ENCODE measurements at regions not wholly inside any gene's neighbourhood (a gene's known extent, or its start where the extent isn't known, plus 50 kb on each side); places are given as distances from the start of the nearest gene placed in this dataset.

- POLR2A ChIA-PET, result no interaction called here
- Mint-ChIP-seq H3K27me3 (ENCODE audit: insufficient read depth, unreplicated experiment) (no peaks in the 10 kb centered on the region), H3K4me1 (ENCODE audit: low read depth, unreplicated experiment) (peaks cover 16% of the 10 kb centered on the region), H3K9me3 (ENCODE audit: unreplicated experiment) (no peaks in the 10 kb centered on the region), H3K27ac (ENCODE audit: unreplicated experiment) (peak overlapping the region; percentile 20), H3K36me3 (ENCODE audit: insufficient read depth, unreplicated experiment) (no peaks in the 10 kb centered on the region), H3K4me3 (ENCODE audit: unreplicated experiment) (no peak overlapping the region)
- no peak for DNase-seq
- CTCF ChIA-PET, result no interaction called here
- intact Hi-C loops (cut with micrococcal nuclease; ENCODE audit: unreplicated experiment), result no loop called here
- no TSS peak for BruUV-seq (replicated peaks)
- Histone ChIP-seq H3K27me3 (replicated peaks; ENCODE audit: control insufficient read depth, insufficient read depth, low read length) (no peaks in the 10 kb centered on the region), H3K9me3 (no peaks in the 10 kb centered on the region), H3K36me3 (ENCODE audit: control insufficient read depth, insufficient read depth, low read length) (no peaks in the 10 kb centered on the region), H3K4me1 (peaks cover 8% of the 10 kb centered on the region; the same call in 1 of the 2 replicates), H3K4me3 (ENCODE audit: low read depth, low read length) (no peak overlapping the region)
- TF ChIP-seq CTCF (IDR thresholded peaks at IDR 0.05; ENCODE audit: insufficient read depth in 1 of 2, low read depth in 1 of 2, low read length in 1 of 2, severe bottlenecking in 1 of 2, unreplicated experiment in 1 of 2), result no peak
These were observed 166.0 kb downstream of the TRMT11 start for GRCh38 chr6:126152372-126152745.

DNA sequence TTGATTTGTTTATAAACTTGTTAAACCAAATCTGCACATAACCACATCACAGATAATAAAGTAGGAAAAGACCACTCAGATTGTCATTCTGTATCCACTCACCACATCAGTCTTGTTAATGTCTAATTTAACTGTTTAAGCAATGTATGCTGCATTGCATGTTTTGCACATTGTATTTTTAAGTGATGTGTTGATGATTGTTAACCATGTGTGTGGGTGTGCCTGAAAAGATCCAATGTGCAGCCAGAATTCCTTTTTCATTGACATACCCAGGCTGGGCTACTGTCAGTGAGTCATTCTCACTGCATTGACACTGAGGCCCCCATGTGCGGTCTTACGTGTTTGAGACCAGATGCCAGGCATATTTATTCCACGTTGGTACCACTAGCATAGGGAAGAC is 167.3 kb downstream of the TRMT11 start:
- Mint-ChIP-seq H3K4me1 (ENCODE audit: low read depth, unreplicated experiment) (peaks cover 16% of the 10 kb centered on the region), H3K4me3 (ENCODE audit: unreplicated experiment) (no peak overlapping the region), H3K27ac (ENCODE audit: unreplicated experiment) (no peak overlapping the region), H3K27me3 (ENCODE audit: insufficient read depth, unreplicated experiment) (no peaks in the 10 kb centered on the region), H3K9me3 (ENCODE audit: unreplicated experiment) (no peaks in the 10 kb centered on the region), H3K36me3 (ENCODE audit: insufficient read depth, unreplicated experiment) (no peaks in the 10 kb centered on the region)
- intact Hi-C loops (cut with micrococcal nuclease; ENCODE audit: unreplicated experiment), result no loop called here
- H3K36me3 ChIP-seq (ENCODE audit: control insufficient read depth, insufficient read depth, low read length), result no peaks in the 10 kb centered on the region
- H3K27me3 ChIP-seq (replicated peaks; ENCODE audit: control insufficient read depth, insufficient read depth, low read length), result no peaks in the 10 kb centered on the region
- no peaks in the 10 kb centered on the region for H3K9me3 ChIP-seq
- no peak for TF ChIP-seq CTCF (IDR thresholded peaks at IDR 0.05; ENCODE audit: insufficient read depth in 1 of 2, low read depth in 1 of 2, low read length in 1 of 2, severe bottlenecking in 1 of 2, unreplicated experiment in 1 of 2)
- CTCF ChIA-PET, result no interaction called here
- no peak for DNase-seq
- no peak overlapping the region for H3K4me3 ChIP-seq (ENCODE audit: low read depth, low read length)
- POLR2A ChIA-PET, result no interaction called here
- peaks cover 8% of the 10 kb centered on the region; the same call in 1 of the 2 replicates for H3K4me1 ChIP-seq
- BruUV-seq (replicated peaks), result no TSS peak

GRCh38 chr6:126156973-126157372 is 170.6 kb downstream of the TRMT11 start:
- Histone ChIP-seq H3K4me3 (ENCODE audit: low read depth, low read length) (no peak overlapping the region), H3K36me3 (ENCODE audit: control insufficient read depth, insufficient read depth, low read length) (no peaks in the 10 kb centered on the region), H3K27me3 (replicated peaks; ENCODE audit: control insufficient read depth, insufficient read depth, low read length) (no peaks in the 10 kb centered on the region), H3K4me1 (peaks cover 5% of the 10 kb centered on the region; the same call in 1 of the 2 replicates), H3K9me3 (no peaks in the 10 kb centered on the region)
- intact Hi-C loops (cut with micrococcal nuclease; ENCODE audit: unreplicated experiment), result no loop called here
- Mint-ChIP-seq H3K27me3 (ENCODE audit: insufficient read depth, unreplicated experiment) (no peaks in the 10 kb centered on the region), H3K9me3 (ENCODE audit: unreplicated experiment) (no peaks in the 10 kb centered on the region), H3K27ac (ENCODE audit: unreplicated experiment) (no peak overlapping the region), H3K4me1 (ENCODE audit: low read depth, unreplicated experiment) (peaks cover 3% of the 10 kb centered on the region), H3K4me3 (ENCODE audit: unreplicated experiment) (no peak overlapping the region), H3K36me3 (ENCODE audit: insufficient read depth, unreplicated experiment) (no peaks in the 10 kb centered on the region)
- no peak for DNase-seq
- ChIA-PET CTCF (no interaction called here), POLR2A (no interaction called here)
- no TSS peak for BruUV-seq (replicated peaks)
- TF ChIP-seq CTCF (IDR thresholded peaks at IDR 0.05; ENCODE audit: insufficient read depth in 1 of 2, low read depth in 1 of 2, low read length in 1 of 2, severe bottlenecking in 1 of 2, unreplicated experiment in 1 of 2), result no peak

Data from Caco-2 (cell line).